CD1c-positive myeloid dendritic cell (primary cell): ENCODE measurements at regions not wholly inside any gene's neighbourhood (a gene's known extent, or its start where the extent isn't known, plus 50 kb on each side); places are given as distances from the start of the nearest gene placed in this dataset.
"Not testable (repeated sequence)": the region's sequence is repeated elsewhere in the genome, so short reads cannot be mapped to it uniquely, and the experiment has no call there.

Source experiments
- DNase-seq: peaks from one replicate; pipeline ENCODE4 v3.0.0-alpha.2; 2016; ENCODE audit errors: extremely low spot score

- no peak for DNase-seq
Measured at GRCh38 chr2:13682540-13683272, 949.8 kb upstream of the LRATD1 start.

DNA sequence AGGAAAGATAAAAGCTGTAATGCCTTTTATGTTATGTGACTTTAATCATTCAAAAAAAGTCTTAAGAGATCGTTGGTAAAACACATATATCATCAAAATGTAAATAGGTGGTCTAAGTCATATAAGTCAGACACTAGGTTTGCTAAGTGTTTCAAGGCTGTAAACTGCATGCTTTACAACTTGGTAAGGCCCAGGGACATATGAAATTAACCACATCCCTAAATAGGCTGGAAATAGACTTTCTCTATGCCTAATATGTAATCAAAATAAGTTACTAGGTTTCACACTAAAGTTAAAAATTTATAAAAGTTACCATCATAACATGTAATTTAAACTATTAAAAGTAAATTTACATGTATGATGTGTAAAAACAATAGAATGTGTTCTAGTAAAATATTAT, 946.3 kb upstream of the LRATD1 start:
- DNase-seq: no peak

DNA sequence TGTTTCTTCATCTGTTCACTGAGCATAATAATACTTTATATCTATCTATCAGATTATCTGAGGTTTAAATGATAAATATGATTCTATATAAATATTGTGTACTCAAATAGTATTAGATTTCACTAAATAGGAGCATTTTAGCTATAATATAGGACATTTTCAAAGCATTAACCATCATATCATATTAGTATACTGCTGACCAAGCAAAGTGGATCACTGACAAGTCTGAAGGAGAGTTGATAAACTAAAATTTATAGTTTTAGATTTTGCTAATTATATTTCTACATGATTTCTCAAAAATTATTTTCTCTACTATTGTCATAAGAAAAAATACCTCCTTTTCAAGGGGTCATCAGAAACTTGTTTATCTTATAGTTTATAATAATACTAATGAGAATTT, 937.8 kb upstream of the LRATD1 start:
- DNase-seq: no peak

DNA sequence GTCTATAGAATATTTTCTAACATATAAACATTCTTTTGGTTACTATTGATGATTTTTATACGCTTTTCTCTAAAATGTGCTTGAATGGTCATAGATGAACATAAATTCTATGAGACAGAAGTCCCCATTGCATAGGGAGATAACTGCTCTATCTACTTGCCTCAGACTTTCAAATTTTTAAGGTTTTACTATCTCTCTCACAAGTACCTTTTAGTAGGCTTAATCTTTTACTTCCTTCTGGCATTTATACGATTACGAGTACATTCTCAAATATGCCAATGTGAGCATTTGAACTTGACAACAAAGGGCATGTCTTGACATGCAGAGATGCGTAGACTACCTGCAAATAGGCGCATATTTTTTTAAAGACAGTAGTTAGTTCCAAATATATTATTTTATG, 935.9 kb upstream of the LRATD1 start:
- DNase-seq: no peak

DNA sequence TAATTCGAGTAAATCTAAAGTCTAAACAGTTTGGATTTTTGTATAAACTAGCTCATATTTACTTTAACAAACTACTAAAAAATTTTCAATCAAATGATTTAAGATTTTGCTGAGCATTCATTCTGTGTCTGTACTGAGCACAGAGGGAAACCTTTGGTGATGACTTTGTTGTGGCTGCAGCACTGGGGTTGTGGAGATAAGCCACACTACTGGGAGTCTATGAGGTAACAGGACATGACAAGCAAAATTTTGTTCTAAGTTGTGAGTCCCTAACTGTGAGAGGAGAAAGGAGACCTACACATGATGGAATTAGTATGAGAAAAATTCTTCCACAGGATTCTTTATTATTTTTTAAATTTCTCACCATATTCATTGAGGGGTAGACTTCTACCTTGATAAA, 933.7 kb upstream of the LRATD1 start:
- no peak for DNase-seq

- DNase-seq: not testable (repeated sequence)
Measured at GRCh38 chr2:13699939-13700338, 932.6 kb upstream of the LRATD1 start.

DNA sequence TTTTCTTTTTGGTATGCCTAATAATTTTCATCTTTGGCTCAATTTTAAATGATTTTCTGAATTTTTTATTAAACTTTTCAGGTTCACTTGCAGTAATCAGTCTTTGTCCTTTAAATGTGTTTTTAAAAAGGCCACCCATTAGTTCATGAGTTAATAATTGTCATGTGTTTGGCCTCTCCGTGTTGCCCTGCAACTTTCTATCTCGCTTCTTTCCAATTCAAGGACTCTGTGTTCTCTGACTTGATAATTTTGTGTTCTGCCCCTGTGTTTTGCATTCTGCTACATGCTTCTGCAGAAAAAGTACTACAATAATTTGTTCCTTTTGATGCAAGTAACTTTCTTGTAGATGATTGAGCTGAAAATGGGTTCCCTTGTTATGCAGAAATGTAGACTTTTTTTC, 921.4 kb upstream of the LRATD1 start:
- no peak for DNase-seq

- no peak for DNase-seq
Measured at GRCh38 chr2:13714466-13714865, 918.1 kb upstream of the LRATD1 start.

DNA sequence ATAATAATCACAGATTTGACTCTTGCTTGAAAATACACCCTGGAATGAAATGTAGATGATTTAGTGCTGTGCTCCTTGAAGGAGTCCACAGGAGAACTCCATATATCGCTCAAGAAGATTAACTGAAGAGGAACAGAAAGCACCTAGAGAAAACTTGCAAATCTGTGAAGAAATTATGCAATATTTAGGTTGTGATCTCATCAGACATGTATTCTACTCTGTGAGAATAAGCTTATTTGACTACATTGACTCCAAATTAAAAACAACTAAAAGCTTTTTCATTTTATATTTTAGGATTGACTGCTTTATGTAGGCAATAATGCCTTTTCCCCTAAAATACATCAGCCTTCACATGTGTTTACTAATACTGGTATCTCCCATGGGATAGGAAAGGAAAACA, 906.6 kb upstream of the LRATD1 start:
- no peak for DNase-seq

DNA sequence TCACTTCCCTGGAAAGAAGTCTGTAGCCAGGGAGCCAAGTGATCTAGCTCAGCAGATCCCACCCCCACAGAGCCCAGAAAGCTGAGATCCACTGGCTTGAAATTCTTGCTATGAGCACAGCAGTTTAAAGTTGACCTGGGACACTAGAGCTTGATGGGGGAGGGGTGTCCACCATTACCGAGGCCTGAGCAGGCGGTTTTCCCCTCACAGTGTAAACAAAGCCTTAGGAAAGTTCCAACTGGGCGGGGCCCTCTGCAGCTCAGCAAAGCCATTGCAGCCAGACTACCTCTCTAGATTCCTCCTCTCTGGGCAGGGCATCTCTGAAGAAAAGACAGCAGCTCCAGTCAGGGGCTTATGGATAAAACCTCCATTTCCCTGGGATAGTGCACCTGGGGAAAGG, 887.2 kb upstream of the LRATD1 start:
- DNase-seq: no peak

DNA sequence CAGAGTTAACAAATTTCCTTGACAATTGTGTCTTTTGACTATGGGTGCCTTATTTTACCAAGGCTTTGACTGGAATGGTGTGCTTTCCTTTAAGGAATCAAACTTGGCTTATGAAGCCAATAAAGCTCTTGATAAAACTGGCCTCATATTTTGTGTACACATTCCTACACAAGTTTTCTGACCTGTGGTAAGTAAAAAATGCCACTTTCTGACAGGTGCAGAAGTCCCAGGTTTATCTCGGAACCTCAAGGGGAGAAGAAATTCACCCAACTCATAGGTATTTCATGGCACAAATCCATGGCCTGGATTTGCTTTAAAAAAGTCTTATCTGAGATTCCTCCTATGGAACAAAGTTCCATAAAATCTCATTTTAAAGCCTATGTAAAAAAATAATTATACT, 880.6 kb upstream of the LRATD1 start:
- DNase-seq: no peak

DNA sequence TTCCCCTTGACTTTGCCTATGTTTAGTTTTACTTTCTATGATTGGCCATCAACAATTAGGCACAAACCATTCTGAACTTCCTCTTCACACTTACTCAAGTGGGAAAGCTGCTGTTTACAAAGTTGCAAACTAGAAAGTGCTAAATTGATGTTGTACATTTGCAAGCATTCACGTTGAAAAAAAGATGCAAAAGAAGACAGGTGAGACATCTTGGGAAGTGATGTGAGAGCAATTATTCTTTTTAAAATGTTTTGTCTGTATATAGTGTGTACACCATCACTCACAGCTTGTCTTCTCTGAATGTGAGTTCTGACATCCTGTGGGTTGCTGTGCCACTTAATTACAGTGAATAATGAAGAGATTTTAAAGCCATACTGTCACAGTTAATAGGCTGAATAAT, 874.1 kb upstream of the LRATD1 start:
- no peak for DNase-seq

DNA sequence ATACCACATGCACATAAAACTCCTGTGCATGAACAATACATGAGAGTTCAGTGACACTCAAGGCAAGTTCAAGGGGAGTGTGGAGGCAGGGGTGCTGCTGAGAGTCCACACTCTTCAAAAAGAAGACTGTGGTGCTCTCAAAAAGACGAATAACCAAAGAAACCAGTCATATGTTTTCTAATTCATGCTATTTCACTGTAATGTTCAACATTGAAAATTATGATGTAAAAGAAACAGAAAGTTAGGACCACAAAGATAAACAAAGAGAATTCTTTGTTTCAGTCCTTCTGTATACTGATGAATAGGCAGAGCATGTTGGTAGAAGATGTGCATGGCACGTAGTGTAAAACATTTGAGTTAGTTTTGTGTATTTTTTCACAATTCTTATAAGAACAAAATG, 864.2 kb upstream of the LRATD1 start:
- no peak for DNase-seq

- DNase-seq: no peak
Measured at GRCh38 chr2:13770279-13770678, 862.2 kb upstream of the LRATD1 start.

- DNase-seq: no peak
Measured at GRCh38 chr2:13779996-13780395, 852.5 kb upstream of the LRATD1 start.

- DNase-seq: no peak
Measured at GRCh38 chr2:13791019-13791547, 841.4 kb upstream of the LRATD1 start.

- DNase-seq: no peak
Measured at GRCh38 chr2:13806539-13806938, 826.0 kb upstream of the LRATD1 start.

DNA sequence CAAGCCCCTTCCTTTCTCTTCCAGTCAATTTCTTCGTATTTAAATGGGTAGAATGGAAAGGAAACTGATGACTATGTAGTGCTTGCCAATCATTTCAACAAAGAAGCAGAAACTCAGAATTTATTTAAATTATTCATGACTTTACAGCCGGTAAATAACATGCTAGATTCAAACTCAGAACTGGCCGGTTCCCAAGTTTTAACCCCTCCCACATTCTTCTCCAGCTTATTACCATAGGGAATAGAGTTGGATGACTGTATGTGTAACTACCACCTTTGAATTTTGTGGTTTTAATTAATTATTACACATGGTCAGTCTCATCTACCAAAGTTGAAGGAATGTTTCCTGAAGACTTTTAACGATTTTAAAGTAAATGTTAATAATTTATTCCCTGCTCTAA, 819.3 kb upstream of the LRATD1 start:
- DNase-seq: no peak

GRCh38 chr2:13818002-13818401, 814.5 kb upstream of the LRATD1 start:
- no peak for DNase-seq

- DNase-seq: no peak
Measured at GRCh38 chr2:13819896-13820295, 812.6 kb upstream of the LRATD1 start.

- DNase-seq: no peak
Measured at GRCh38 chr2:13821255-13821880, 811.1 kb upstream of the LRATD1 start.

DNA sequence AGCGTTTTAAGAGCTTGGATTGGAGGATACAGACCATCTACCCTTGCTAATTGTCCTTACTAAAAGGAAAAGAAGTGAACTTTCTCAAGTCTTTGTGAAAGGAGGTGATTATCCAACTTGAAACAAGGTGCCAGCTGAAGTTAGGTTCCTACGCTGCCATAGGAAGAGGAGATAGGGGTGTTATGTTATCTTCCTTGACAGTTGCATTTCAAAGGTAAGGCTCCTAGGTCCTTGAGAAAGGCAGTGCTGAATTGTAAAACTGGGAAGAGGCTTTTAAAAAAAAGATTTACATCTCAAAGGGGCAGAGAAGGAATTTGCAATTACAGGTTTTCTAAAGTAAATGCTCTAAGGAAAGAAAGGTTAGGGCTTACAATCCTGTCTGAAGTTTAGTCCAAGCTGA, 810.2 kb upstream of the LRATD1 start:
- no peak for DNase-seq

DNA sequence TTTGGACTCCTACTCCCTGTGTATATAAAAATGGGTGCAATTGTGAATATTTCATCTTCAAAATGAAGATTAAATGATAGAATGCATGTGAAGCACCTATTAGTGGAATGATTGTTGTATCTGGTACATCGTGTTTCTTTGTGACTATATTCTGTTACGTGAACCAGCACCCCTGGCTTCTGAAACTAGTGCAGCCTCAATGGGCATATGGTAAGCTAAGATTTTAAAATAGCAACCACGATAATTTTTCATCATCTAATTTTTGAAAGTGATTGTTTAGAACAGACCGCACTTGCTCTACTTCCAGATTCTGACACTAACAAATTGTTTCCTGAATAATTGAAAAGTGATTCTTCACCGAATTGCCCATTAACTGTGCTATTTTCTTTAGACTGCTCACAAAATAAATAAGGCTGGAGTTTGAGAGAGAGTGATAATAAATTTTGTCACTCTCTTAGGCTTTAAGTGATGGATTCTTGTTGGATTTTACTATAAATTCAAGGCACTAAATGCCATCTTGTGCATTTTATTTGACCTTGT, 806.1 kb upstream of the LRATD1 start:
- DNase-seq: no peak
